Smooth muscle cell (in vitro differentiated cells): ENCODE measurements at regions not wholly inside any gene's neighbourhood (a gene's known extent, or its start where the extent isn't known, plus 50 kb on each side); places are given as distances from the start of the nearest gene placed in this dataset.

Experiments
- DNase-seq: peaks from one replicate; lab custom pipeline; 2025; ENCODE audit not compliant: unreplicated experiment; lab: John Stamatoyannopoulos, UW
- H2AFZ ChIP-seq: fragments of 200-600 bp; sonication (generic); 2 replicates; pipeline ENCODE4 v1.6.0; 2016; ENCODE audit warnings: antibody characterized with exemption, low read depth, mild to moderate bottlenecking
- H3F3A ChIP-seq: fragments of 200-600 bp; sonication (generic); 2 replicates; pipeline ENCODE4 v1.6.0; 2017; ENCODE audit warnings: antibody characterized with exemption, low read depth
- H3K27ac ChIP-seq: fragments of 200-600 bp; sonication (generic); 2 replicates; pipeline ENCODE4 v1.5.1; 2016; ENCODE audit warnings: low read depth, mild to moderate bottlenecking
- H3K27me3 ChIP-seq: fragments of 200-600 bp; sonication (generic); 2 replicates; pipeline ENCODE4 v1.6.1; 2016; ENCODE audit warnings: low read depth, mild to moderate bottlenecking
- H3K36me3 ChIP-seq: fragments of 200-600 bp; sonication (generic); 2 replicates; pipeline ENCODE4 v1.5.1; 2016; ENCODE audit warnings: low read depth
- H3K4me1 ChIP-seq: fragments of 200-600 bp; sonication (generic); 2 replicates; pipeline ENCODE4 v1.5.1; 2016; ENCODE audit warnings: low read depth
- H3K4me2 ChIP-seq: fragments of 200-600 bp; sonication (generic); 2 replicates; pipeline ENCODE4 v1.6.0; 2016; ENCODE audit warnings: mild to moderate bottlenecking
- H3K4me3 ChIP-seq: fragments of 200-600 bp; sonication (generic); 2 replicates; pipeline ENCODE4 v1.5.1; 2016; ENCODE audit warnings: mild to moderate bottlenecking
- H3K79me2 ChIP-seq: fragments of 200-600 bp; sonication (generic); 2 replicates; pipeline ENCODE4 v1.6.0; 2016; ENCODE audit warnings: low read depth, mild to moderate bottlenecking
- H3K9ac ChIP-seq: fragments of 200-600 bp; sonication (generic); 2 replicates; pipeline ENCODE4 v1.6.0; 2016; ENCODE audit warnings: low read depth
- H3K9me3 ChIP-seq: fragments of 200-600 bp; sonication (generic); replicated peaks from 2 replicates; pipeline ENCODE4 v1.5.1; 2016; ENCODE audit warnings: low read depth
- H4K20me1 ChIP-seq: fragments of 200-600 bp; sonication (generic); 2 replicates; pipeline ENCODE4 v1.6.0; 2016; ENCODE audit warnings: low read depth
- CTCF ChIP-seq: fragments of 200-600 bp; sonication (generic); IDR thresholded peaks from 2 replicates; pipeline ENCODE4 v1.5.1; 2017; ENCODE audit warnings: borderline replicate concordance, mild to moderate bottlenecking, antibody characterized with exemption; ENCODE audit not compliant: insufficient read depth, poor library complexity, severe bottlenecking
- WGBS: methylation state at CpG from one replicate; pipeline ENCODE4 v1.1.7; 2016; ENCODE audit warnings: low lambda C conversion rate; 5-methylcytosine and 5-hydroxymethylcytosine counted together

GRCh38 chr16:65481956-65482355, 360.1 kb upstream of the CDH11 start:
- TF ChIP-seq CTCF = no peak
- Histone ChIP-seq H3K9me3 (no peaks in the 10 kb centered on the region), H3K4me1 (no peaks in the 10 kb centered on the region), H3K36me3 (no peaks in the 10 kb centered on the region), H3K27ac (no peak overlapping the region), H3K79me2 (no peaks in the 10 kb centered on the region), H3K27me3 (no peaks in the 10 kb centered on the region), H3K9ac (no peak overlapping the region), H2AFZ (no peak overlapping the region), H3K4me2 (no peak overlapping the region), H3F3A (no peaks in the 10 kb centered on the region), H4K20me1 (no peaks in the 10 kb centered on the region), H3K4me3 (no peak overlapping the region)
- no peak for DNase-seq
- 83% methylated on average over 4 of the region's 4 CpGs for WGBS

- Histone ChIP-seq H3K4me3 (no peak overlapping the region), H3F3A (no peaks in the 10 kb centered on the region), H3K9ac (no peak overlapping the region), H3K36me3 (no peaks in the 10 kb centered on the region), H4K20me1 (no peaks in the 10 kb centered on the region), H2AFZ (no peak overlapping the region), H3K27ac (no peak overlapping the region), H3K79me2 (no peaks in the 10 kb centered on the region), H3K4me2 (no peak overlapping the region), H3K4me1 (no peaks in the 10 kb centered on the region), H3K9me3 (no peaks in the 10 kb centered on the region), H3K27me3 (no peaks in the 10 kb centered on the region)
- DNase-seq = no peak
- no peak for TF ChIP-seq CTCF
- WGBS = 80% methylated on average over 11 of the region's 11 CpGs
These were observed 358.6 kb upstream of the CDH11 start for GRCh38 chr16:65480281-65481091.

GRCh38 chr16:65476448-65476955, 354.6 kb upstream of the CDH11 start:
- Histone ChIP-seq H3F3A (no peaks in the 10 kb centered on the region), H3K4me3 (no peak overlapping the region), H3K27ac (no peak overlapping the region), H3K4me2 (no peak overlapping the region), H3K36me3 (no peaks in the 10 kb centered on the region), H4K20me1 (no peaks in the 10 kb centered on the region), H3K79me2 (no peaks in the 10 kb centered on the region), H3K9me3 (no peaks in the 10 kb centered on the region), H3K4me1 (no peaks in the 10 kb centered on the region), H2AFZ (no peak overlapping the region), H3K27me3 (no peaks in the 10 kb centered on the region), H3K9ac (no peak overlapping the region)
- DNase-seq = no peak
- 83% methylated on average over 5 of the region's 5 CpGs for WGBS
- TF ChIP-seq CTCF = no peak

GRCh38 chr16:65473699-65474098, 351.8 kb upstream of the CDH11 start:
- Histone ChIP-seq H2AFZ (no peak overlapping the region), H3K9me3 (no peaks in the 10 kb centered on the region), H3K27ac (no peak overlapping the region), H3K4me2 (no peak overlapping the region), H3K9ac (no peak overlapping the region), H4K20me1 (no peaks in the 10 kb centered on the region), H3F3A (no peaks in the 10 kb centered on the region), H3K4me1 (no peaks in the 10 kb centered on the region), H3K79me2 (no peaks in the 10 kb centered on the region), H3K4me3 (no peak overlapping the region), H3K36me3 (no peaks in the 10 kb centered on the region), H3K27me3 (no peaks in the 10 kb centered on the region)
- 63% methylated on average over 3 of the region's 3 CpGs for WGBS
- DNase-seq = no peak
- no peak for TF ChIP-seq CTCF
